GM12878 (cell line): ENCODE measurements at regions not wholly inside any gene's neighbourhood (a gene's known extent, or its start where the extent isn't known, plus 50 kb on each side); places are given as distances from the start of the nearest gene placed in this dataset.

Experiments
- ATAC-seq: fragments of 200-7000 bp; cut with Tn5 transposase; 3 replicates; pipeline ENCODE4 v1.9.1; 2020; ENCODE audit warnings: mild to moderate bottlenecking, moderate library complexity
- BruUV-seq: library from RNA; stranded (reverse); fragments of 400-500 nt; replicated peaks from 2 replicates; lab custom pipeline; 2021; lab: Mats Ljungman, UMichigan
- CTCF ChIA-PET: fragments of 300-600 bp; sonication (Branson Sonifier 250); formaldehyde crosslinking; extraction: SDS; loops from one replicate; lab custom pipeline; 2021; ENCODE audit warnings: inconsistent platforms; lab: Yijun Ruan, JAX
- POLR2A ChIA-PET: fragments of 350-600 bp; formaldehyde crosslinking; extraction: SDS; loops from one replicate; lab custom pipeline; 2021; ENCODE audit warnings: inconsistent platforms; lab: Charles Lee
- RAD21 ChIA-PET: fragments of 300-600 bp; sonication (Branson Sonifier 250); formaldehyde crosslinking; loops from one replicate; lab custom pipeline; 2023; ENCODE audit warnings: antibody characterized with exemption; ENCODE audit not compliant: unreplicated experiment; lab: Charles Lee
- SMC1A ChIA-PET: fragments of 300-600 bp; sonication (Branson Sonifier 250); formaldehyde crosslinking; loops from one replicate; lab custom pipeline; 2023; ENCODE audit not compliant: unreplicated experiment, uncharacterized antibody; lab: Charles Lee
- DNase-seq: peaks from one replicate; pipeline ENCODE4 v3.0.0-alpha.2; 2011; ENCODE audit warnings: low read depth, low spot score
- FAIRE-seq: peaks from 3 replicates; lab custom pipeline; 2011; peaks lifted over from hg19 to GRCh38; lab: Jason Lieb, UNC
- H2AFZ ChIP-seq: 2 replicates; pipeline ENCODE4 v1.6.0; 2011; ENCODE audit warnings: low read depth, low read length, control low read depth; ENCODE audit not compliant: control insufficient read depth
- H3K27ac ChIP-seq: 2 replicates; pipeline ENCODE4 v1.5.1; 2011; ENCODE audit warnings: control low read depth; ENCODE audit not compliant: control insufficient read depth, insufficient read depth
- H3K27me3 ChIP-seq, 2 experiments: replicated peaks in 1 of 2; 2 replicates each; pipeline versions ENCODE4 v1.6.0 to v1.6.1; 2011; ENCODE audit warnings: low read length in 1 of 2; ENCODE audit not compliant: control insufficient read depth in 2 of 2, insufficient read depth in 2 of 2
- H3K36me3 ChIP-seq, 2 experiments: 2 replicates each; pipeline ENCODE4 v1.5.1; 2011; ENCODE audit warnings: low read length in 1 of 2; ENCODE audit not compliant: control insufficient read depth in 2 of 2, insufficient read depth in 2 of 2
- H3K4me1 ChIP-seq: 2 replicates; pipeline ENCODE4 v1.6.1; 2011; ENCODE audit warnings: mild to moderate bottlenecking, low read length, moderate library complexity, mixed read lengths; ENCODE audit not compliant: control insufficient read depth, insufficient read depth
- H3K4me2 ChIP-seq: 2 replicates; pipeline ENCODE4 v1.6.0; 2011; ENCODE audit warnings: control low read depth; ENCODE audit not compliant: control insufficient read depth, insufficient read depth
- H3K4me3 ChIP-seq: fragments of 200-600 bp; sonication (generic); 2 replicates; pipeline ENCODE4 v1.5.1; 2016
- H3K79me2 ChIP-seq: 2 replicates; pipeline ENCODE4 v1.6.0; 2011; ENCODE audit warnings: low read length; ENCODE audit not compliant: control insufficient read depth, insufficient read depth
- H3K9ac ChIP-seq: 2 replicates; pipeline ENCODE4 v1.8.0; 2011; ENCODE audit warnings: low read length, control low read depth, mixed read lengths; ENCODE audit not compliant: control insufficient read depth, insufficient read depth
- H3K9me3 ChIP-seq: replicated peaks from 3 replicates; pipeline ENCODE4 v1.5.1; 2011; ENCODE audit warnings: mild to moderate bottlenecking, low read length; ENCODE audit not compliant: control insufficient read depth, insufficient read depth
- H4K20me1 ChIP-seq: 2 replicates; pipeline ENCODE4 v1.6.0; 2011; ENCODE audit not compliant: control insufficient read depth, insufficient read depth
- CBX5 ChIP-seq: sonication (generic); IDR thresholded peaks from 2 replicates; pipeline ENCODE4 v1.6.1; 2016; ENCODE audit warnings: low read depth, moderate library complexity, mild to moderate bottlenecking, inconsistent platforms
- CREM ChIP-seq: IDR thresholded peaks from 2 replicates; pipeline ENCODE4 v1.6.1; 2014; ENCODE audit warnings: antibody characterized with exemption, low read depth
- HDAC2 ChIP-seq: fragments of 200-600 bp; sonication (generic); IDR thresholded peaks from 2 replicates; pipeline ENCODE4 v1.6.1; 2017
- MYC ChIP-seq: IDR thresholded peaks from 2 replicates; pipeline ENCODE4 v1.6.1; 2011; ENCODE audit warnings: mild to moderate bottlenecking, low read length, moderate library complexity, inconsistent platforms; ENCODE audit not compliant: insufficient read depth, insufficient replicate concordance, insufficient read length, severe bottlenecking
- NRF1 ChIP-seq: conservative IDR thresholded peaks from 2 replicates; pipeline ENCODE4 v1.6.1; 2011; ENCODE audit warnings: mild to moderate bottlenecking, low read depth, low read length, improper control_type of control experiment
- PAX5 ChIP-seq: IDR thresholded peaks from 2 replicates; pipeline ENCODE4 v1.6.1; 2011; ENCODE audit warnings: low read depth, low read length, borderline replicate concordance
- PAX8 ChIP-seq: fragments of 450-650 bp; IDR thresholded peaks from 2 replicates; pipeline ENCODE4 v1.6.1; 2017; ENCODE audit warnings: mild to moderate bottlenecking, moderate library complexity
- SRF ChIP-seq, 2 experiments: IDR thresholded peaks; 2 replicates each; pipeline ENCODE4 v1.6.1; 2011; ENCODE audit warnings: low read depth in 2 of 2, low read length in 2 of 2, mild to moderate bottlenecking in 1 of 2, moderate library complexity in 1 of 2
- SUZ12 ChIP-seq: fragments of 200-600 bp; sonication (generic); IDR thresholded peaks from one replicate; pipeline ENCODE4 v1.6.1; 2018; ENCODE audit warnings: antibody characterized with exemption, mild to moderate bottlenecking; ENCODE audit not compliant: unreplicated experiment
- TCF3 ChIP-seq: IDR thresholded peaks from 2 replicates; pipeline ENCODE4 v1.6.1; 2012; ENCODE audit warnings: low read depth, mild to moderate bottlenecking, low read length, borderline replicate concordance; ENCODE audit not compliant: insufficient read depth
- whole genome bisulfite sequencing: methylation state at CpG from one replicate; pipeline ENCODE4 v1.1.6; 2016; ENCODE audit warnings: low lambda C conversion rate; ENCODE audit not compliant: insufficient replicate concordance, insufficient coverage; ENCODE audit errors: missing lambda C conversion rate; 5-methylcytosine and 5-hydroxymethylcytosine counted together
- in situ Hi-C: fragments of 300-500 bp; cut with MboI; formaldehyde crosslinking; loops from 9 replicates; pipeline ENCODE4 v1.14.3; 2018; ENCODE audit warnings: mixed read lengths
- intact Hi-C: fragments of 100-400 bp; cut with micrococcal nuclease; formaldehyde crosslinking; loops from one replicate; pipeline ENCODE4 v1.14.2; 2022; ENCODE audit not compliant: unreplicated experiment
- TF ChIP-seq, protein P1 (sequence below): fragments of 450-650 bp; IDR thresholded peaks from 2 replicates; pipeline ENCODE4 v1.6.1; 2017; ENCODE audit warnings: mild to moderate bottlenecking

- WGBS = 51% methylated on average over 2 of the region's 2 CpGs
- Histone ChIP-seq H3K27ac (no peak overlapping the region), H3K4me1 (no peaks in the 10 kb centered on the region), H4K20me1 (no peaks in the 10 kb centered on the region), H3K27me3 (no peaks in the 10 kb centered on the region), H3K9ac (no peak overlapping the region), H2AFZ (no peak overlapping the region), H3K9me3 (no peaks in the 10 kb centered on the region), H3K4me2 (no peak overlapping the region), H3K79me2 (no peaks in the 10 kb centered on the region), H3K4me3 (no peak overlapping the region), H3K36me3 (no peaks in the 10 kb centered on the region)
- BruUV-seq = no TSS peak
- intact Hi-C loops (no loop called here), in situ Hi-C loops (no loop called here)
- DNase-seq = no peak
- no peak for ATAC-seq
- ChIA-PET CTCF (no interaction called here), POLR2A (no interaction called here), SMC1A (no interaction called here), RAD21 (no interaction called here)
- no peak for TF ChIP-seq SRF (IDR thresholded peaks at IDR 0.05; ENCODE audit: low read depth in 2 of 2, low read length in 2 of 2)
- TF ChIP-seq PAX8 = no peak
- no peak for TF ChIP-seq MYC
- TF ChIP-seq HDAC2 = no peak
- TF ChIP-seq, protein P1, sequence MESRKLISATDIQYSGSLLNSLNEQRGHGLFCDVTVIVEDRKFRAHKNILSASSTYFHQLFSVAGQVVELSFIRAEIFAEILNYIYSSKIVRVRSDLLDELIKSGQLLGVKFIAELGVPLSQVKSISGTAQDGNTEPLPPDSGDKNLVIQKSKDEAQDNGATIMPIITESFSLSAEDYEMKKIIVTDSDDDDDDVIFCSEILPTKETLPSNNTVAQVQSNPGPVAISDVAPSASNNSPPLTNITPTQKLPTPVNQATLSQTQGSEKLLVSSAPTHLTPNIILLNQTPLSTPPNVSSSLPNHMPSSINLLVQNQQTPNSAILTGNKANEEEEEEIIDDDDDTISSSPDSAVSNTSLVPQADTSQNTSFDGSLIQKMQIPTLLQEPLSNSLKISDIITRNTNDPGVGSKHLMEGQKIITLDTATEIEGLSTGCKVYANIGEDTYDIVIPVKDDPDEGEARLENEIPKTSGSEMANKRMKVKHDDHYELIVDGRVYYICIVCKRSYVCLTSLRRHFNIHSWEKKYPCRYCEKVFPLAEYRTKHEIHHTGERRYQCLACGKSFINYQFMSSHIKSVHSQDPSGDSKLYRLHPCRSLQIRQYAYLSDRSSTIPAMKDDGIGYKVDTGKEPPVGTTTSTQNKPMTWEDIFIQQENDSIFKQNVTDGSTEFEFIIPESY = no peak
- TF ChIP-seq CREM = no peak
- TF ChIP-seq SUZ12 = no peak
- TF ChIP-seq CBX5 = no peak
- TF ChIP-seq TCF3 = no peak
- TF ChIP-seq NRF1 = no peak
- no peak for TF ChIP-seq PAX5
- no peak for FAIRE-seq
These were observed 391.5 kb upstream of the CCDC54 start for GRCh38 chr3:106985721-106986120.
